ENCODE measurements at regions not wholly inside any gene's neighbourhood (a gene's known extent, or its start where the extent isn't known, plus 50 kb on each side); places are given as distances from the start of the nearest gene placed in this dataset.

DNA sequence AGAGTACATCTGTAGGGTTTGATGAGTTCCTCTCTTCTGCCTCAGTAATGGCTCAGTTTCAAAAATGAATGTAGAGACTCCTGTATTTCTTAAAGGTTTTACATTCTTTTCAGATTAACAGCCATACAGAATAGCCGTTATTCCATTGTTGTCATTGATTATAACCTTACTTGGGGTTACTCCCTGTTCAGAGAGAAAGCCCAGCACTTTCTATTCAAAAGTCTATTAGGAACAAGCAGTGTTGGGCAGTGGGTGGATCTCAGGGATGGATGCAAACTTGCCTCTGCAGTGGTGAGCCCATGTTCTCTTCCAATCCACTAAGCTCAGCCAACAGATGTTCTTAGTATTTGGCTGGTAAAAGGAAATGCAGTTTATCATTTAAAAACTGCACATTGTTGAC, 342.6 kb upstream of the E2F7 start (continued):
- TF ChIP-seq, protein P1, sequence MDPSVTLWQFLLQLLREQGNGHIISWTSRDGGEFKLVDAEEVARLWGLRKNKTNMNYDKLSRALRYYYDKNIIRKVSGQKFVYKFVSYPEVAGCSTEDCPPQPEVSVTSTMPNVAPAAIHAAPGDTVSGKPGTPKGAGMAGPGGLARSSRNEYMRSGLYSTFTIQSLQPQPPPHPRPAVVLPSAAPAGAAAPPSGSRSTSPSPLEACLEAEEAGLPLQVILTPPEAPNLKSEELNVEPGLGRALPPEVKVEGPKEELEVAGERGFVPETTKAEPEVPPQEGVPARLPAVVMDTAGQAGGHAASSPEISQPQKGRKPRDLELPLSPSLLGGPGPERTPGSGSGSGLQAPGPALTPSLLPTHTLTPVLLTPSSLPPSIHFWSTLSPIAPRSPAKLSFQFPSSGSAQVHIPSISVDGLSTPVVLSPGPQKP (IDR thresholded peaks at IDR 0.05; ENCODE audit: low read depth, low read length): no peak
- no peak for TF ChIP-seq MTA3 (IDR thresholded peaks at IDR 0.05; ENCODE audit: borderline replicate concordance, low read length)
- TF ChIP-seq, protein P2, sequence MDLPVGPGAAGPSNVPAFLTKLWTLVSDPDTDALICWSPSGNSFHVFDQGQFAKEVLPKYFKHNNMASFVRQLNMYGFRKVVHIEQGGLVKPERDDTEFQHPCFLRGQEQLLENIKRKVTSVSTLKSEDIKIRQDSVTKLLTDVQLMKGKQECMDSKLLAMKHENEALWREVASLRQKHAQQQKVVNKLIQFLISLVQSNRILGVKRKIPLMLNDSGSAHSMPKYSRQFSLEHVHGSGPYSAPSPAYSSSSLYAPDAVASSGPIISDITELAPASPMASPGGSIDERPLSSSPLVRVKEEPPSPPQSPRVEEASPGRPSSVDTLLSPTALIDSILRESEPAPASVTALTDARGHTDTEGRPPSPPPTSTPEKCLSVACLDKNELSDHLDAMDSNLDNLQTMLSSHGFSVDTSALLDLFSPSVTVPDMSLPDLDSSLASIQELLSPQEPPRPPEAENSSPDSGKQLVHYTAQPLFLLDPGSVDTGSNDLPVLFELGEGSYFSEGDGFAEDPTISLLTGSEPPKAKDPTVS (IDR thresholded peaks at IDR 0.05; ENCODE audit: low read depth, low read length): no peak
- TF ChIP-seq, protein P3, sequence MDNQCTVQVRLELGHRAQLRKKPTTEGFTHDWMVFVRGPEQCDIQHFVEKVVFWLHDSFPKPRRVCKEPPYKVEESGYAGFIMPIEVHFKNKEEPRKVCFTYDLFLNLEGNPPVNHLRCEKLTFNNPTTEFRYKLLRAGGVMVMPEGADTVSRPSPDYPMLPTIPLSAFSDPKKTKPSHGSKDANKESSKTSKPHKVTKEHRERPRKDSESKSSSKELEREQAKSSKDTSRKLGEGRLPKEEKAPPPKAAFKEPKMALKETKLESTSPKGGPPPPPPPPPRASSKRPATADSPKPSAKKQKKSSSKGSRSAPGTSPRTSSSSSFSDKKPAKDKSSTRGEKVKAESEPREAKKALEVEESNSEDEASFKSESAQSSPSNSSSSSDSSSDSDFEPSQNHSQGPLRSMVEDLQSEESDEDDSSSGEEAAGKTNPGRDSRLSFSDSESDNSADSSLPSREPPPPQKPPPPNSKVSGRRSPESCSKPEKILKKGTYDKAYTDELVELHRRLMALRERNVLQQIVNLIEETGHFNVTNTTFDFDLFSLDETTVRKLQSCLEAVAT (IDR thresholded peaks at IDR 0.05): no peak
- no peak for TF ChIP-seq SPI1 (IDR thresholded peaks at IDR 0.05; ENCODE audit: borderline replicate concordance, insufficient read depth, low read depth, low read length)

DNA sequence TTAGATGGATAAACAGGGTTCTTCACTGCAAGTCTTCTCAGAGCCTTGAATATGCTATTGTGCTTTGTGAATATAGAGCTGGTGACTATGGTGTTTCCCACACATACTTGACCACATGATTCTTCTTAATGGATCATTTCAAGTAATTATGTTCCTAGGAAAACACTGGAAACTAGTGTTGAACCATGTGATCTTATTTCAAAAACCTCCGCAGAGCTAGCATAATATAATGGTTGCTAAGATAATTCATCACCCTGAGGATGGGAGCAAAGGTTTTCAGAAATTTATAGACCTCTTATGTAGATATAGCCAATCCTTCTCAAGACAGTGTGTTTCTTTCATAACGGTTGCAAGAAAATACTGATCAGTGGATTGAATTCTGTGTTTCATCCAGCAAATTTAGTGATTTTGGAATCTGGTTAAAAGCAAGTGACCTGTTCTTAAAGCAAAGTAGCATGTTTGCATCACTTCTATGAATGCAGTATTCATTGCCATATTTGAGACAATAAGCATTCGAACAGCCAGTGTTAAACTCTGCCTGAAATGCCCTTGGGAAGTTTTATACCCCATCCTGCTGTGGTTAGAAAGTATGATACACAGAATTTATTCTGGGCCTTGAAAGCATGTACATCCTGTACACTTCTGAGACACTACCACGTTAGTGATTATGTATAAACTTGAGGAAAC, 341.0 kb upstream of the E2F7 start:
- ChIA-PET CTCF (no interaction called here), POLR2A (no interaction called here), SMC1A (ENCODE audit: uncharacterized antibody, unreplicated experiment) (no interaction called here), RAD21 (ENCODE audit: unreplicated experiment) (no interaction called here)
- no peaks in the 10 kb centered on the region for H4K20me1 ChIP-seq (ENCODE audit: control insufficient read depth, insufficient read depth)
- H3K79me2 ChIP-seq (ENCODE audit: control insufficient read depth, insufficient read depth, low read length): no peaks in the 10 kb centered on the region
- intact Hi-C loops (cut with micrococcal nuclease; ENCODE audit: unreplicated experiment): no loop called here
- no peaks in the 10 kb centered on the region for H3K27me3 ChIP-seq (replicated peaks in 1 of 2; ENCODE audit: control insufficient read depth in 2 of 2, insufficient read depth in 2 of 2, low read length in 1 of 2)
- H3K9me3 ChIP-seq (replicated peaks; ENCODE audit: control insufficient read depth, insufficient read depth, low read length): no peaks in the 10 kb centered on the region
- no peak overlapping the region for H2AFZ ChIP-seq (ENCODE audit: control insufficient read depth, low read depth, low read length)
- no peak overlapping the region for H3K27ac ChIP-seq (ENCODE audit: control insufficient read depth, insufficient read depth)
- no TSS peak for BruUV-seq (replicated peaks)
- H3K36me3 ChIP-seq (ENCODE audit: control insufficient read depth in 2 of 2, insufficient read depth in 2 of 2, low read length in 1 of 2): no peaks in the 10 kb centered on the region
- 14% methylated on average over 4 of the region's 4 CpGs for WGBS (ENCODE audit: insufficient coverage, insufficient replicate concordance, low lambda C conversion rate, missing lambda C conversion rate)
- ATAC-seq: no peak
- H3K9ac ChIP-seq (ENCODE audit: control insufficient read depth, insufficient read depth, low read length): no peak overlapping the region
- H3K4me3 ChIP-seq: no peak overlapping the region
- DNase-seq (ENCODE audit: low read depth, low spot score): no peak
- H3K4me2 ChIP-seq (ENCODE audit: control insufficient read depth, insufficient read depth): no peak overlapping the region
- FAIRE-seq: no peak
- in situ Hi-C loops (cut with MboI): no loop called here
- no peaks in the 10 kb centered on the region for H3K4me1 ChIP-seq (ENCODE audit: control insufficient read depth, insufficient read depth, low read length)
- TF ChIP-seq BACH1 (IDR thresholded peaks at IDR 0.05; ENCODE audit: borderline replicate concordance) (no peak), NR2C2 (IDR thresholded peaks at IDR 0.05; ENCODE audit: borderline replicate concordance, control insufficient read depth, insufficient read length, low read depth) (no peak), RELA (IDR thresholded peaks at IDR 0.05; ENCODE audit: borderline replicate concordance, partially characterized antibody) (no peak), MEF2A (IDR thresholded peaks at IDR 0.05; ENCODE audit: insufficient read depth, low read depth, low read length) (no peak), RUNX3 (IDR thresholded peaks at IDR 0.05; ENCODE audit: low read length) (no peak), POLR2A (IDR thresholded peaks at IDR 0.05; ENCODE audit: low read depth, low read length) (no peak), NR2F1 (conservative IDR thresholded peaks at IDR 0.05) (no peak), NRF1 (conservative IDR thresholded peaks at IDR 0.05; ENCODE audit: low read depth, low read length) (no peak)
- TF ChIP-seq, protein P4, sequence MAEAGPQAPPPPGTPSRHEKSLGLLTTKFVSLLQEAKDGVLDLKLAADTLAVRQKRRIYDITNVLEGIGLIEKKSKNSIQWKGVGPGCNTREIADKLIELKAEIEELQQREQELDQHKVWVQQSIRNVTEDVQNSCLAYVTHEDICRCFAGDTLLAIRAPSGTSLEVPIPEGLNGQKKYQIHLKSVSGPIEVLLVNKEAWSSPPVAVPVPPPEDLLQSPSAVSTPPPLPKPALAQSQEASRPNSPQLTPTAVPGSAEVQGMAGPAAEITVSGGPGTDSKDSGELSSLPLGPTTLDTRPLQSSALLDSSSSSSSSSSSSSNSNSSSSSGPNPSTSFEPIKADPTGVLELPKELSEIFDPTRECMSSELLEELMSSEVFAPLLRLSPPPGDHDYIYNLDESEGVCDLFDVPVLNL (IDR thresholded peaks at IDR 0.05; ENCODE audit: low read depth, low read length): no peak
- TF ChIP-seq, protein P1 (IDR thresholded peaks at IDR 0.05; ENCODE audit: low read depth, low read length): no peak
- TF ChIP-seq, protein P5, sequence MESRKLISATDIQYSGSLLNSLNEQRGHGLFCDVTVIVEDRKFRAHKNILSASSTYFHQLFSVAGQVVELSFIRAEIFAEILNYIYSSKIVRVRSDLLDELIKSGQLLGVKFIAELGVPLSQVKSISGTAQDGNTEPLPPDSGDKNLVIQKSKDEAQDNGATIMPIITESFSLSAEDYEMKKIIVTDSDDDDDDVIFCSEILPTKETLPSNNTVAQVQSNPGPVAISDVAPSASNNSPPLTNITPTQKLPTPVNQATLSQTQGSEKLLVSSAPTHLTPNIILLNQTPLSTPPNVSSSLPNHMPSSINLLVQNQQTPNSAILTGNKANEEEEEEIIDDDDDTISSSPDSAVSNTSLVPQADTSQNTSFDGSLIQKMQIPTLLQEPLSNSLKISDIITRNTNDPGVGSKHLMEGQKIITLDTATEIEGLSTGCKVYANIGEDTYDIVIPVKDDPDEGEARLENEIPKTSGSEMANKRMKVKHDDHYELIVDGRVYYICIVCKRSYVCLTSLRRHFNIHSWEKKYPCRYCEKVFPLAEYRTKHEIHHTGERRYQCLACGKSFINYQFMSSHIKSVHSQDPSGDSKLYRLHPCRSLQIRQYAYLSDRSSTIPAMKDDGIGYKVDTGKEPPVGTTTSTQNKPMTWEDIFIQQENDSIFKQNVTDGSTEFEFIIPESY (IDR thresholded peaks at IDR 0.05): no peak

Measured in GM12878 (cell line).